ENCODE measurements at regions not wholly inside any gene's neighbourhood (a gene's known extent, or its start where the extent isn't known, plus 50 kb on each side); places are given as distances from the start of the nearest gene placed in this dataset.

DNA sequence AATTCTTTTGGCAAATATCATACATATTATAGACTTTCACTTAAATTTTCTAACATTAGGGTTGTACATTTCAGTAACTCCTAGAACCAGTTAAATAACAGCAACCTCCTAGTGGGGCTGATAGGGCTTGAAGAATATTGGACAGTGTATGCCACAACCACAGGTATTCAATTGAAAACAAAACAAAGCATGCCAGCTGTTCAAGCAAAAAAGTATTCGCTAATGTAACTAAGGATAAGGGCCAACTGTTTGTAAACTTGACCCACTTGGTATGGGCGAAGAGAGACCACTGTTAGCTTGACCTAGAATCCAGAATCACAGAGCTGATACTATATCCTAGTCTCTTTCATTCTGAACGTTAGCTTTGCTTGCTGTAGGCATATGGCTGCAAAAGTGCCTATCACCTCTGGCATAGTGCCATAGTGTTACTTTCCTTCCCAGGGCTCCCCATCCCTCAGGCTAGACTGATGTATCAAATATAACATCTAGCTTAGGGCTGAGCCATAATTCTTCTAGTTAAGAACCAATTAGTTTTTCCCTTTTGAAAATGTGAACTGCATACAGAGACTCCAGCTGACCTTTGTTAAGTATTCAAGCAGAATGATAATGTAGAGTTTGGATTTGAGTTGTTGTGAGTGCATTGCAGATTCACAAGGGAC, 458.8 kb upstream of the NRXN1 start:
- TF ChIP-seq, protein P1, sequence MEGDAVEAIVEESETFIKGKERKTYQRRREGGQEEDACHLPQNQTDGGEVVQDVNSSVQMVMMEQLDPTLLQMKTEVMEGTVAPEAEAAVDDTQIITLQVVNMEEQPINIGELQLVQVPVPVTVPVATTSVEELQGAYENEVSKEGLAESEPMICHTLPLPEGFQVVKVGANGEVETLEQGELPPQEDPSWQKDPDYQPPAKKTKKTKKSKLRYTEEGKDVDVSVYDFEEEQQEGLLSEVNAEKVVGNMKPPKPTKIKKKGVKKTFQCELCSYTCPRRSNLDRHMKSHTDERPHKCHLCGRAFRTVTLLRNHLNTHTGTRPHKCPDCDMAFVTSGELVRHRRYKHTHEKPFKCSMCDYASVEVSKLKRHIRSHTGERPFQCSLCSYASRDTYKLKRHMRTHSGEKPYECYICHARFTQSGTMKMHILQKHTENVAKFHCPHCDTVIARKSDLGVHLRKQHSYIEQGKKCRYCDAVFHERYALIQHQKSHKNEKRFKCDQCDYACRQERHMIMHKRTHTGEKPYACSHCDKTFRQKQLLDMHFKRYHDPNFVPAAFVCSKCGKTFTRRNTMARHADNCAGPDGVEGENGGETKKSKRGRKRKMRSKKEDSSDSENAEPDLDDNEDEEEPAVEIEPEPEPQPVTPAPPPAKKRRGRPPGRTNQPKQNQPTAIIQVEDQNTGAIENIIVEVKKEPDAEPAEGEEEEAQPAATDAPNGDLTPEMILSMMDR (IDR thresholded peaks at IDR 0.05 in 4 of 5, conservative IDR thresholded peaks at IDR 0.05 in 1 of 5): no peak
- TF ChIP-seq POLR2A (IDR thresholded peaks at IDR 0.05): no peak

Data from gastrocnemius medialis (tissue), 4 donors.